H1 (cell line): ENCODE measurements at regions not wholly inside any gene's neighbourhood (a gene's known extent, or its start where the extent isn't known, plus 50 kb on each side); places are given as distances from the start of the nearest gene placed in this dataset.

Source experiments
- CTCF ChIA-PET: fragments of 300-600 bp; sonication (Branson Sonifier 250); formaldehyde crosslinking; loops from one replicate; lab custom pipeline; 2021; ENCODE audit not compliant: partially characterized antibody; lab: Charles Lee
- POLR2A ChIA-PET: fragments of 300-600 bp; sonication (Branson Sonifier 250); formaldehyde crosslinking; loops from one replicate; lab custom pipeline; 2021; ENCODE audit warnings: inconsistent platforms; ENCODE audit not compliant: partially characterized antibody; lab: Charles Lee
- DNase-seq, 2 experiments: peaks; one replicate each; pipeline versions ENCODE4 v3.0.0 to v3.0.0-alpha.2; 2010 to 2022; ENCODE audit warnings: low spot score in 2 of 2, low read depth in 1 of 2, mixed read lengths in 1 of 2
- FAIRE-seq: peaks from 2 replicates; lab custom pipeline; 2011; peaks lifted over from hg19 to GRCh38; lab: Jason Lieb, UNC
- H2AFZ ChIP-seq: 2 replicates; pipeline ENCODE4 v1.8.1; 2012; ENCODE audit warnings: low read length, inconsistent platforms
- H2AK5ac ChIP-seq: 2 replicates; pipeline ENCODE4 v1.6.1; 2013; ENCODE audit warnings: low read depth, low read length
- H2BK120ac ChIP-seq: replicated peaks from 2 replicates; pipeline ENCODE3; 2013; ENCODE audit warnings: low read depth, low read length, inconsistent platforms
- H2BK12ac ChIP-seq: 2 replicates; pipeline ENCODE4 v1.6.1; 2013; ENCODE audit warnings: low read depth, low read length
- H2BK15ac ChIP-seq: 2 replicates; pipeline ENCODE4 v1.6.1; 2013; ENCODE audit warnings: low read length
- H2BK20ac ChIP-seq: 2 replicates; pipeline ENCODE4 v1.6.1; 2013; ENCODE audit warnings: low read length
- H2BK5ac ChIP-seq: 2 replicates; pipeline ENCODE4 v1.6.1; 2013; ENCODE audit warnings: low read depth, low read length
- H3K14ac ChIP-seq: 2 replicates; pipeline ENCODE4 v1.6.1; 2013; ENCODE audit warnings: inconsistent platforms; ENCODE audit not compliant: insufficient read length
- H3K18ac ChIP-seq: 2 replicates; pipeline ENCODE4 v1.6.1; 2013; ENCODE audit warnings: low read length; ENCODE audit errors: extremely low read depth
- H3K23ac ChIP-seq: 2 replicates; pipeline ENCODE4 v1.6.1; 2013; ENCODE audit warnings: inconsistent platforms; ENCODE audit not compliant: insufficient read length
- H3K23me2 ChIP-seq: 2 replicates; pipeline ENCODE4 v1.6.1; 2013; ENCODE audit warnings: low read depth, low read length
- H3K27ac ChIP-seq: 2 replicates; pipeline ENCODE4 v1.6.1; 2011; ENCODE audit warnings: low read depth, low read length, inconsistent platforms
- H3K27me3 ChIP-seq, 4 experiments: replicated peaks in 1 of 4; 1 replicate in 1 of 4; 2 replicates in 3 of 4; pipeline versions ENCODE4 v1.6.1 to v1.8.1; 2011 to 2013; ENCODE audit warnings: low read length in 3 of 4, mild to moderate bottlenecking in 3 of 4, inconsistent platforms in 2 of 4, mixed read lengths in 2 of 4, moderate library complexity in 1 of 4; ENCODE audit not compliant: control insufficient read depth in 3 of 4, insufficient read depth in 3 of 4; ENCODE audit errors: extremely low read depth in 1 of 4
- H3K36me3 ChIP-seq, 4 experiments: 2 replicates each; pipeline versions ENCODE4 v1.6.1 to v1.8.1; 2011 to 2013; ENCODE audit warnings: mild to moderate bottlenecking in 4 of 4, low read length in 3 of 4, moderate library complexity in 2 of 4, control low read depth in 1 of 4, inconsistent platforms in 1 of 4; ENCODE audit not compliant: insufficient read depth in 4 of 4, control insufficient read depth in 2 of 4
- H3K4ac ChIP-seq: replicated peaks from 2 replicates; pipeline ENCODE3; 2013; ENCODE audit warnings: low read length, low read depth, mixed read lengths, inconsistent platforms; ENCODE audit not compliant: insufficient read length
- H3K4me1 ChIP-seq, 4 experiments: replicated peaks in 1 of 4; 1 replicate in 1 of 4; 2 replicates in 3 of 4; pipeline versions ENCODE4 v1.6.1 to v1.8.1; 2011 to 2013; ENCODE audit warnings: low read length in 3 of 4, inconsistent platforms in 2 of 4, mixed read lengths in 1 of 4; ENCODE audit not compliant: insufficient read depth in 4 of 4, control insufficient read depth in 3 of 4
- H3K4me2 ChIP-seq, 2 experiments: 2 replicates each; pipeline versions ENCODE4 v1.6.1 to v1.8.1; 2011 to 2013; ENCODE audit warnings: low read depth in 2 of 2, low read length in 2 of 2, control low read depth in 1 of 2, inconsistent platforms in 1 of 2, mild to moderate bottlenecking in 1 of 2; ENCODE audit not compliant: insufficient read depth in 1 of 2
- H3K4me3 ChIP-seq, 4 experiments: fragments of 200-600, 300-600 bp in 1 of 4; sonication (generic), shearing (Covaris generic), sonication (Bioruptor Twin) in 1 of 4; 2 replicates each; pipeline versions ENCODE4 v1.5.1 to v1.8.1; 2011 to 2016; ENCODE audit warnings: low read length in 4 of 4, low read depth in 3 of 4, control low read depth in 2 of 4, inconsistent platforms in 2 of 4, mild to moderate bottlenecking in 2 of 4, mixed read lengths in 1 of 4, moderate library complexity in 1 of 4; ENCODE audit not compliant: insufficient read depth in 2 of 4; ENCODE audit errors: extremely low read depth in 1 of 4
- H3K56ac ChIP-seq: replicated peaks from 2 replicates; pipeline ENCODE3; 2013; ENCODE audit warnings: low read depth, mild to moderate bottlenecking, mixed read lengths, low read length, inconsistent platforms; ENCODE audit not compliant: insufficient read length
- H3K79me1 ChIP-seq: 2 replicates; pipeline ENCODE4 v1.6.1; 2013; ENCODE audit warnings: low read depth, low read length, control low read depth
- H3K79me2 ChIP-seq, 2 experiments: 2 replicates each; pipeline versions ENCODE4 v1.6.1 to v1.8.1; 2012 to 2013; ENCODE audit warnings: low read length in 2 of 2, mild to moderate bottlenecking in 2 of 2, inconsistent platforms in 1 of 2; ENCODE audit not compliant: insufficient read depth in 2 of 2, control insufficient read depth in 1 of 2
- H3K9ac ChIP-seq, 4 experiments: replicated peaks in 1 of 4; 1 replicate in 1 of 4; 2 replicates in 3 of 4; pipeline versions ENCODE4 v1.6.1 to v1.8.1; 2011 to 2013; ENCODE audit warnings: low read depth in 3 of 4, low read length in 3 of 4, control low read depth in 2 of 4, mild to moderate bottlenecking in 2 of 4, moderate library complexity in 2 of 4, inconsistent platforms in 1 of 4; ENCODE audit errors: extremely low read depth in 1 of 4
- H3K9me3 ChIP-seq, 2 experiments: 2 replicates each; pipeline versions ENCODE4 v1.6.1 to v1.8.1; 2012 to 2013; ENCODE audit warnings: mild to moderate bottlenecking in 2 of 2, moderate library complexity in 2 of 2, control low read depth in 1 of 2, inconsistent platforms in 1 of 2, low read depth in 1 of 2, low read length in 1 of 2, mixed read lengths in 1 of 2; ENCODE audit not compliant: insufficient read depth in 2 of 2
- H4K20me1 ChIP-seq, 2 experiments: replicated peaks in 1 of 2; 2 replicates each; pipeline versions ENCODE3 to v1.8.1; 2011 to 2013; ENCODE audit warnings: inconsistent platforms in 2 of 2, low read length in 2 of 2, mild to moderate bottlenecking in 1 of 2; ENCODE audit not compliant: insufficient read depth in 2 of 2, control insufficient read depth in 1 of 2
- H4K5ac ChIP-seq: 2 replicates; pipeline ENCODE4 v1.6.1; 2013; ENCODE audit warnings: low read length, low read depth, mixed read lengths, inconsistent platforms; ENCODE audit not compliant: insufficient read length
- H4K8ac ChIP-seq: 2 replicates; pipeline ENCODE4 v1.8.0; 2013; ENCODE audit warnings: mild to moderate bottlenecking, moderate library complexity, low read length, inconsistent platforms; ENCODE audit not compliant: insufficient read depth; ENCODE audit errors: extremely low read depth
- H4K91ac ChIP-seq: replicated peaks from 2 replicates; pipeline ENCODE3; 2013; ENCODE audit warnings: low read length, mixed read lengths, inconsistent platforms; ENCODE audit not compliant: insufficient read length
- ASH2L ChIP-seq: fragments of 200-600, 300-600 bp; sonication (generic); IDR thresholded peaks from one replicate; pipeline ENCODE4 v1.7.1; 2017; ENCODE audit warnings: low read length
- EZH2 ChIP-seq: fragments of 200-600 bp; sonication (generic); IDR thresholded peaks from 2 replicates; pipeline ENCODE4 v1.7.1; 2012; ENCODE audit warnings: low read depth, mild to moderate bottlenecking, moderate library complexity, low read length, inconsistent platforms; ENCODE audit not compliant: severe bottlenecking
- RAD21 ChIP-seq, 2 experiments: IDR thresholded peaks in 1 of 2; conservative IDR thresholded peaks in 1 of 2; 2 replicates each; pipeline ENCODE4 v1.6.1; 2011; ENCODE audit warnings: low read depth in 2 of 2, low read length in 2 of 2, improper control_type of control experiment in 1 of 2, inconsistent platforms in 1 of 2, mild to moderate bottlenecking in 1 of 2, moderate library complexity in 1 of 2
- WGBS, 2 experiments: shearing (Covaris generic) in 1 of 2; methylation state at CpG; one replicate each; pipeline versions ENCODE4 v1.1.6 to v1.1.7; 2013 to 2015; ENCODE audit warnings: low lambda C conversion rate in 2 of 2, mixed read lengths in 2 of 2, inconsistent platforms in 1 of 2, low coverage in 1 of 2, missing lambda C conversion rate in 1 of 2; ENCODE audit not compliant: insufficient replicate concordance in 2 of 2, insufficient coverage in 1 of 2, insufficient read length in 1 of 2; ENCODE audit errors: extremely low coverage in 1 of 2, missing lambda C conversion rate in 1 of 2; 5-methylcytosine and 5-hydroxymethylcytosine counted together

DNA sequence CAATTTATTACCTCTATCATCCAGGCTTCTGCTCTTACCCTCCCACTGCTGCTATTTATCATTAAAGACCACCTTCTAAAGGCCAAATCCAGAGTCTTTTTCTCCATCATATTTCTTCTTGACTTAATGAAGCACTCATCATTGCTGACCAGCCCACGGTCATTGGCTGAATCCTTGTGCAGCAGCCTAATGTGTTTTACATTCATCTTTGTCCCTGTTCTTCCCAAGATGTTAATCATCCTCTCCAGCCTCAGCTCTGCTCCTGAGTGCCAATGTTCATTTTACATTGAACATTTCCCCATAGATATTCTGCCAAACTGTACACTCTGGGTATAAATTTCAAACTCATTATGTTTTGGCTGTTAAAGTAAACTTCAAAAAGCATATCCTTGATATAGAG is 373.6 kb downstream of the NUP35 start:
- Histone ChIP-seq H3K18ac (no peak overlapping the region), H3K14ac (no peak overlapping the region), H3K27me3 (no peaks in the 10 kb centered on the region), H2BK20ac (no peak overlapping the region), H2AK5ac (no peak overlapping the region), H3K56ac (no peak overlapping the region), H3K4me1 (peaks cover 0 to 5% (median 2%) of the 10 kb centered on the region in 4 experiments; a peak in 2 of 7 replicates), H3K23me2 (no peaks in the 10 kb centered on the region), H3K79me2 (no peaks in the 10 kb centered on the region), H3K9me3 (no peaks in the 10 kb centered on the region), H2BK15ac (0 out of 2 replicates have a peak overlapping the region, but pooled peaks have one; percentile 16), H2BK5ac (no peak overlapping the region), H3K4me3 (no peak overlapping the region), H2BK12ac (no peak overlapping the region), H2BK120ac (no peak overlapping the region), H3K79me1 (no peaks in the 10 kb centered on the region), H3K9ac (no peak overlapping the region), H3K4ac (no peak overlapping the region), H3K4me2 (no peak overlapping the region), H2AFZ (no peak overlapping the region), H3K23ac (no peak overlapping the region), H4K20me1 (no peaks in the 10 kb centered on the region), H4K91ac (no peak overlapping the region), H3K27ac (no peak overlapping the region), H3K36me3 (no peaks in the 10 kb centered on the region), H4K8ac (no peak overlapping the region), H4K5ac (no peak overlapping the region)
- WGBS, 2 experiments, result 79% methylated on average over 1 of the region's 1 CpG; no CpG with 5 or more reads in 1 of the 2 experiments
- POLR2A ChIA-PET, result no interaction called here
- DNase-seq, result no peak
- FAIRE-seq, result no peak
- no peak for TF ChIP-seq RAD21 (IDR thresholded peaks at IDR 0.05 in 1 of 2, conservative IDR thresholded peaks at IDR 0.05 in 1 of 2; ENCODE audit: low read depth in 2 of 2, low read length in 2 of 2)
- TF ChIP-seq EZH2, result no peak
- no peak for TF ChIP-seq ASH2L
- CTCF ChIA-PET, result interaction anchor here (0.6 kb wide), 1 partner anchor 262 kb away, joined by 3 read pairs; no protein-coding TSS in a partner anchor
